Panc1 (cell line): ENCODE measurements at regions not wholly inside any gene's neighbourhood (a gene's known extent, or its start where the extent isn't known, plus 50 kb on each side); places are given as distances from the start of the nearest gene placed in this dataset.

Experiments
- POLR2AphosphoS5 ChIP-seq: IDR thresholded peaks from 2 replicates; pipeline ENCODE4 v1.6.1; 2012; ENCODE audit warnings: mild to moderate bottlenecking, low read depth, low read length, moderate library complexity
- SIN3A ChIP-seq: IDR thresholded peaks from 2 replicates; pipeline ENCODE4 v1.6.1; 2012; ENCODE audit warnings: low read depth, mild to moderate bottlenecking, low read length, moderate library complexity, borderline replicate concordance; ENCODE audit not compliant: insufficient read depth
- TCF7L2 ChIP-seq: IDR thresholded peaks from 2 replicates; pipeline ENCODE4 v1.6.1; 2011; ENCODE audit warnings: mild to moderate bottlenecking, low read depth, low read length, inconsistent platforms
- TF ChIP-seq, protein P1 (sequence below): fragments of 450-650 bp; IDR thresholded peaks from 2 replicates; pipeline ENCODE4 v1.5.1; 2017; ENCODE audit warnings: mild to moderate bottlenecking
- TF ChIP-seq, protein P2 (sequence below), 2 experiments: IDR thresholded peaks; 2 replicates each; pipeline ENCODE4 v1.6.1; 2011 to 2012; ENCODE audit warnings: low read depth in 2 of 2, control low read depth in 1 of 2, low read length in 1 of 2, mild to moderate bottlenecking in 1 of 2, moderate library complexity in 1 of 2; ENCODE audit not compliant: insufficient read depth in 1 of 2

DNA sequence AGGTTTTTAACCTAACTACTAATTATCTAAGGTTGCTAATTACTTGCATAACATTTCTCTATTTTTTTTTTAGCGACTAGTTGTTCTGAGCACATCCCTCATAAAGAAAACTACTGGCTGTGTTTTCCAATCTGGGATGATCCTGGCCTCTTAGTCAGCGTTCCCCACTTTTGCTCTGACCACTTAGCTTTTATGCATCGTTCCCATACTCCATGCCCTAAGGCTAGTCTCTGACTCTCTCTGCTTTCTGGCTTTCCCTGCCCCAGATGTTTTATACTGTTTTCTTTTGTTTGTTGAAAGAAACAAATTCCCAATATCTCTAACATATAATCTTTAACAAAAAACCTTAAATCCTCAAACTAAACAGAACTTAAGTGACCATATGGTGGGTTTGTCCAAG, 217.9 kb downstream of the SPATA31D1 start:
- TF ChIP-seq, protein P1, sequence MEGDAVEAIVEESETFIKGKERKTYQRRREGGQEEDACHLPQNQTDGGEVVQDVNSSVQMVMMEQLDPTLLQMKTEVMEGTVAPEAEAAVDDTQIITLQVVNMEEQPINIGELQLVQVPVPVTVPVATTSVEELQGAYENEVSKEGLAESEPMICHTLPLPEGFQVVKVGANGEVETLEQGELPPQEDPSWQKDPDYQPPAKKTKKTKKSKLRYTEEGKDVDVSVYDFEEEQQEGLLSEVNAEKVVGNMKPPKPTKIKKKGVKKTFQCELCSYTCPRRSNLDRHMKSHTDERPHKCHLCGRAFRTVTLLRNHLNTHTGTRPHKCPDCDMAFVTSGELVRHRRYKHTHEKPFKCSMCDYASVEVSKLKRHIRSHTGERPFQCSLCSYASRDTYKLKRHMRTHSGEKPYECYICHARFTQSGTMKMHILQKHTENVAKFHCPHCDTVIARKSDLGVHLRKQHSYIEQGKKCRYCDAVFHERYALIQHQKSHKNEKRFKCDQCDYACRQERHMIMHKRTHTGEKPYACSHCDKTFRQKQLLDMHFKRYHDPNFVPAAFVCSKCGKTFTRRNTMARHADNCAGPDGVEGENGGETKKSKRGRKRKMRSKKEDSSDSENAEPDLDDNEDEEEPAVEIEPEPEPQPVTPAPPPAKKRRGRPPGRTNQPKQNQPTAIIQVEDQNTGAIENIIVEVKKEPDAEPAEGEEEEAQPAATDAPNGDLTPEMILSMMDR = no peak
- TF ChIP-seq POLR2AphosphoS5 = no peak
- TF ChIP-seq, protein P2, sequence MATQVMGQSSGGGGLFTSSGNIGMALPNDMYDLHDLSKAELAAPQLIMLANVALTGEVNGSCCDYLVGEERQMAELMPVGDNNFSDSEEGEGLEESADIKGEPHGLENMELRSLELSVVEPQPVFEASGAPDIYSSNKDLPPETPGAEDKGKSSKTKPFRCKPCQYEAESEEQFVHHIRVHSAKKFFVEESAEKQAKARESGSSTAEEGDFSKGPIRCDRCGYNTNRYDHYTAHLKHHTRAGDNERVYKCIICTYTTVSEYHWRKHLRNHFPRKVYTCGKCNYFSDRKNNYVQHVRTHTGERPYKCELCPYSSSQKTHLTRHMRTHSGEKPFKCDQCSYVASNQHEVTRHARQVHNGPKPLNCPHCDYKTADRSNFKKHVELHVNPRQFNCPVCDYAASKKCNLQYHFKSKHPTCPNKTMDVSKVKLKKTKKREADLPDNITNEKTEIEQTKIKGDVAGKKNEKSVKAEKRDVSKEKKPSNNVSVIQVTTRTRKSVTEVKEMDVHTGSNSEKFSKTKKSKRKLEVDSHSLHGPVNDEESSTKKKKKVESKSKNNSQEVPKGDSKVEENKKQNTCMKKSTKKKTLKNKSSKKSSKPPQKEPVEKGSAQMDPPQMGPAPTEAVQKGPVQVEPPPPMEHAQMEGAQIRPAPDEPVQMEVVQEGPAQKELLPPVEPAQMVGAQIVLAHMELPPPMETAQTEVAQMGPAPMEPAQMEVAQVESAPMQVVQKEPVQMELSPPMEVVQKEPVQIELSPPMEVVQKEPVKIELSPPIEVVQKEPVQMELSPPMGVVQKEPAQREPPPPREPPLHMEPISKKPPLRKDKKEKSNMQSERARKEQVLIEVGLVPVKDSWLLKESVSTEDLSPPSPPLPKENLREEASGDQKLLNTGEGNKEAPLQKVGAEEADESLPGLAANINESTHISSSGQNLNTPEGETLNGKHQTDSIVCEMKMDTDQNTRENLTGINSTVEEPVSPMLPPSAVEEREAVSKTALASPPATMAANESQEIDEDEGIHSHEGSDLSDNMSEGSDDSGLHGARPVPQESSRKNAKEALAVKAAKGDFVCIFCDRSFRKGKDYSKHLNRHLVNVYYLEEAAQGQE (IDR thresholded peaks at IDR 0.05; ENCODE audit: insufficient read depth in 1 of 2, low read depth in 2 of 2, low read length in 1 of 2) = no peak
- TF ChIP-seq SIN3A = no peak
- no peak for TF ChIP-seq TCF7L2
